SIG-M5 (cell line): ENCODE measurements at regions not wholly inside any gene's neighbourhood (a gene's known extent, or its start where the extent isn't known, plus 50 kb on each side); places are given as distances from the start of the nearest gene placed in this dataset.
"Not testable (repeated sequence)": the region's sequence is repeated elsewhere in the genome, so short reads cannot be mapped to it uniquely, and the experiment has no call there.

Experiments
- DNase-seq: peaks from one replicate; lab custom pipeline; 2025; lab: John Stamatoyannopoulos, UW

DNA sequence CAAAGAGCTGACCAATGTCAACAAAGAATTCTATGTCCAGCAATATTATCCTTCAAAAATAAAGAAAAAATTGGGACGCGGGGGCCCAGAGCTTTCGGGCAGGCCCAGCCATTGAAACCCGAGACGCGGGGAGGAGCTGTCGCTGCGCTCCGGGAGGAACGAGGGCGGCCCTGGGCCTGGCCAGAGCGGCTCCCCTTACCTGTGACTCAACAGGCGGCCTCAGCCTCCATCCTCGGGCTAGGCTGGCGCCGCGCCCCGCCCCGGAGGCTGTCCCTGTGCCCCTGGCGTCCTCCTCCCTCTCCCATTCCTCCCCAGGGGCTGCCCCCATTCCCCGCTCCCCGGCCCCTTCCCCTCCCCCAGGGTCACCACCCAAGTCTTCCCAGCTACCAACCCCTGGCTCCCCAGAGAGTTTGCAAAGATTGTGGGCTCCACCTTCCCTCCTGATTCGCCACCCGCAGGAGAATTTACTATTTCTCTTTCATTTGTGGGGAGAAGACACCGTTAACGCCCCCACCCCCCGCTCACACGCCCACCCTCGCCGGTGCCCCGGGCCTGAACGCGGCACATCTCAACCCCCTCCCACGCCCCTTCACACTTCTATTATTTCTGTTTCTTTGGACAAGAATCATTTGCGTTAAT is 127.9 kb downstream of the ARRDC4 start:
- DNase-seq, result not testable (repeated sequence)

DNA sequence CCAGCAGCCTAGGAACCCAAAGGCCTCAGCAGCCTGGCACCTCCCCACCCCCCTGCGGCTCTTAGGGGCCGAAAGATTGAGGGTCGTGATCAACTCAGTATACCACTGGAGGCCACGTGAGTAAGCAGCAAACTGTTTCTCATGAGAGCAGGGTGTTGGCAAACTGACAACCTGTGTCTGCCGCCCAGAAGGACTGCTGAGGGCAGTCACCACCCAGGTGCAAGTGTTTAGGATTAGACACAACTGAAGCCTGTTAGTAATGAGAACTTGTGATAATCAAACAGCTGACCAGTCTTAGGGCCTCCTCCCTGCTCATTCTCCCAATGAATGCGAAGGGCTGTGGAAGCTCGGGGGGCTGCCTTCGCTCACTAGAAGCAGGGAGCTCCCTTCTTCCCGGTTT is 128.8 kb downstream of the ARRDC4 start:
- DNase-seq, result not testable (repeated sequence)

DNA sequence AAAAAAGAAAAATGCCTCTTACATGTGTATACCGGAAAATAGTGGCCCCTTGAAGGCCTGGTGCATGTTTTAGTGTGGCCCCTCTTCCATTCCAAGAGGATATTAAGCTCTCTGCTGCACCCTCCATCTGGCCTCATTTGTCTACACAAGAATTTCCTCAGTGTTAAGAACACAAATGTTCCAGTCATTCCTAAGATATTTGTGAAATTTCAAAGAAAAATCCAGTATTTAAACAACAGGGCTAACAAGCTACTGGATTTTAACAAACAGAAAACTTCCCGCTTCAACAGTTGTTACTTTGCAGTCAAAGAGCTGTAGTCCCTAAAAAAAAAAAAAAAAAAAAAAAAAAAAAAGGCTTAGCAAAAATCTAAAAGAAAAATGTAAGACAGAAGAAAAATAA is 137.5 kb downstream of the ARRDC4 start:
- DNase-seq, result not testable (repeated sequence)

DNA sequence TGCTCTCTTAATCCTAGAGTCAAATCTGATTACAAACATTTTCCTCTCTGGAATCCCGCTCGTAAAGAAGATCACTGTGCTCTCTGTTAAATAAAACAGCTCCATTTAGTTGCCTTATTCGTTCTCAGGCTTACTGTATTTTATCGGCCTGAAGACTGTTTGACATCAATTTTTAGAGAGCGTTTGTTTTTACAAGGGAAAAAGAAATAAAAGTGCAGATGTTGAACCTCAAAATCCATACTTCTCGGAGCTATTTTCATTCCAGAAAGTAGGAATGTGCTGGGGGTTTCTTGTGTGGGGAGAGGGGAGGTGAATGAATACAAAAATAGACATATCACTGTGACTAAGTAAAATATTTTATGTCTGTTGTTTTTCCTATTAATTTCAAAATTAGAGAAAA is 140.1 kb downstream of the ARRDC4 start:
- DNase-seq, result not testable (repeated sequence)

DNA sequence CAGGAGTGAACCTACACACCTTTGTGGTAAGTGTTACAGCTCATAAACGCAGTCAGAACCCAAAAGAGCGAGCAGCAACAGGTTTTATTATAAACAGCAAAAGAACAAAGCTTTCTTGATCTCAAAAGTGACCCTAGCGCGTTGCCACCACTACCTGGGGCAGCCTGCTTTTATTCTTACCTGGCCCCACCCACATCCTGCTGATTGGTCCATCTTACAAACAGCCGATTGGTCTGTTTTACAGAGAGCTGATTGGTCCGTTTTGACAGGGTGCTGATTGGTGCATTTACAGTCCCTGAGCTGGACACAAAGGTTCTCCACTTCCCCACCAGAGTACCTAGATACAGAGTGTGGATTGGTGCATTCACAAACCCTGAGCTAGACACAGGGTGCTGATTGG is 143.1 kb downstream of the ARRDC4 start:
- no peak for DNase-seq

DNA sequence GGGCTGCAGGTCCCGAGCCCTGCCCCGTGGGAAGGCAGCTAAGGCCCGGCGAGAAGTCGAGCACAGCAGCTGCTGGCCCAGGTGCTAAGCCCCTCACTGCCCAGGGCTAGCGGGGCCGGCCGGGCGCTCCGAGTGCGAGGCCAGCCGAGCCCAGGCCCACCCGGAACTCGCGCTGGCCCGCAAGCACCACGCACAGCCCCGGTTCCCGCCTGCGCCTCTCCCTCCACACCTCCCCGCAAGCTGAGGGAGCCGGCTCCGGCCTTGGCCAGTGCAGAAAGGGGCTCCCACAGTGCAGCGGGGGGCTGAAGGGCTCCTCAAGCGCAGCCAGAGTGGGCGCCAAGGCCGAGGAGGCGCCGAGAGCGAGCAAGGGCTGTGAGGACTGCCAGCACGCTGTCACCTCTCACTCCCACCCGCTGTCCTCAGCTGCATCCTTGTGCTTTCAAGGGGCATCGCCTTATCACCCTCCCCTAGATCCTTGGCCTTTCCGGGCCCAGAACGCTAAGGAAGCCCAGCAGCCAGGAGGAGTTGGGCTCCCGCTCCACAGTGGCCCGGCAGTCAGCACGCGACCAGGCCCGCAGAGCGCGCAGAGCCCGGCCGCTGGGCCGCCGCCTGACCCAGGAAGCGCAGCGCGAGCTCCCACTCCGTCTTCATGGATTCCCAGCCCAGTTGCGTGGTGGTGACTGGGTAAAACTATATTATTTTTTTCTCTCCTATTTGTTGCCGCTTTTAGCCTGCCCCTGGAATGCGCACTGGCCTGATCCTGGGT is 144.1 kb downstream of the ARRDC4 start:
- DNase-seq, result not testable (repeated sequence)

DNA sequence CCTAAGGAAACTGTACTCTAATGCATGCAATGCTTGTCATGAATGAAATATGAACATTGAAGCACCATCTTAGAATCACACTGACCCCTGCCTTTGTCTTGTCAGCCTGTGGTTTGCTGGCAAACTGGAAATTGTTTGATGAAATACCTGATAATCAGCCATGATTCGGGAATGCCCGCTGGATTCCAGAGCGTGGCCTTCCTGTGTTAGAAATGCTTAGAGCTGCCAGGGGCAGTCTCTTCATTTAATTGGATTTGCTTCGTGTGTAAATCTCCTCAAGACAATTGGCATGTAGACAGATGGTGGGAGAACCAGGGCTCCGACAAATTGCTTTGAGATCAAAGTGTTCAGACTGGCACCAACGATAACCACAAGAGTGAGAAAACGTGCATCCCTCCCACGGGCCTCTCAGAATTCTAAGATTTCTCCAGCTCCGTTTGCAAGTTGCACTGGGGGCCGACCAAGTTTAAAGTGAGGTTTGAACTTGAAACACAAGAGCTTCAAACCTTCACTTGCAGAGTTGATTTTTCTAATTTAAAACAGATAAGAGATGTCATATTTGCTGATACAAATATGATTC is 146.2 kb downstream of the ARRDC4 start:
- DNase-seq, result not testable (repeated sequence)

DNA sequence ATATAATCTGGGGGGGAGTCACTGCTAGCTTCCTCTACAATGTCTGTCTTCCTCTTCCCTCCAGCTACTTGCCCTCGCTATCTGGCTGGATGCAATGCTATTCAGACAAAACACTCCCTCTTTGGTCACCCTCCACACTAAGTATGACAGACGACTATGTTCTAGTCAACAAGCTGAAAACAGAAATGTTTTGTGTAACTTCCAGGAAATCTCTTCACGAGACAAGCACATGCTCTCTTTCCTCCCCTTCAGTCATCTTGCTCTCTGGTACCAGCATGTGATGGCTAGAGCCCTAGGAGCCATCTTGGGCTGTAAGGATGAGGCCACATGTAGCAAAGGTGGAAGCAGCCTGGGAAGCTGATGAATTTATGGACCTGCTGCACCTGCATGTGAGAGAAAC is 151.3 kb downstream of the ARRDC4 start:
- DNase-seq, result no peak

DNA sequence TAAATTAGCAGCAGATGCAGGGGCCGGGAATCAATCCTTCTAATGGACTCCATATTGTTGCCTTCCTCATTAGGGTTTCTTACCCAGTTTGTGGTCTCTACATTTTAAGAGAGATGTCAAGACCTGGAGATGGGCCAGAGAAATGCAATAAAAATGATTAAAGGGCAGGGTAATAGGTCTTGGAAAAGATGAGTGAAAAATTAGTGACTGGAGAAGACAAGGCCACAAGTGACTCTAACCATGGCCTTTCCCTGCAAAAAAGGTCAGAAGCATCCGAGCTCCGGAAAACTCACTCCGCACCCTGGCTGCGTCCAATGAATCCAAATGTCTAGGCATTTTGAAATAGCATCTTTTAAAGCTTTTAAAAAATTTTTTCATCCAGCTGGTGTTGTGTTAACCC is 152.8 kb downstream of the ARRDC4 start:
- DNase-seq, result no peak

DNA sequence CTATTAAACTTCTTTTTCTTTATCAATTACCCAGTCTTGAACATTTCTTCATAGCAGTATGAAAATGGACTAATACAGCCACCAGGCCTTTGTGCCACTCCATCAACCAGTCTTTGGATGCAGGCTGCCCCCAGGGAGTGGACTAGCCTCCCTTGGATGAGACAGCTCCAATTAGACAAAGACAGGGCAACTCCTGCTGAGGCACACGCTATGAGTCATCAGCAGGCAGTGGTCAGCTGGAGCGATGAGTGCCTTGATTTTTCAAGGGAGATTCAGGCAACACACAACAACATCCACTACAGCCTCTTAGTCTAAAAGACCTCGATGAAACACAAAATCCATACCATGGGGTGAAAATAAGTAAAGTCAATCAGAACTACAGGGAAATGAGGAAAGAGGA is 160.1 kb downstream of the ARRDC4 start:
- DNase-seq, result no peak

DNA sequence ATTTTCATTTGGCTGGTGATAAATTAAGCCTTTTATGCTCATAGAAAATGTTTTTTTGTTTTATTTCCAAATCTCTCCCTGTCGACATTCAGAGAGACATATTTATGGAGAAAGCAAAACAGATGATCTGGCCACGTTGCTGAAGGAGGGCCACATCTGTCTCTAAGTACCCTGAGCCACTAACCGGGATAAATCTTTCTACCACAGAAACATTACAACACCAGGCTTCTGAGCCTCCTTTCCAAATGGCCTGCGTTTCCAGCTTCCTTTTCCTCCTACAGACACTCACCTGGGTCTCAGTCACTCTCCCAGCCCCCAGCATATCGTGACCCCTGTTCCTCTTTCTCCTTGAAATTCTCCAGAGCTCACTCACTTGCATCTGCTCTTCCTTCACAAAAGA is 161.0 kb downstream of the ARRDC4 start:
- DNase-seq, result no peak

DNA sequence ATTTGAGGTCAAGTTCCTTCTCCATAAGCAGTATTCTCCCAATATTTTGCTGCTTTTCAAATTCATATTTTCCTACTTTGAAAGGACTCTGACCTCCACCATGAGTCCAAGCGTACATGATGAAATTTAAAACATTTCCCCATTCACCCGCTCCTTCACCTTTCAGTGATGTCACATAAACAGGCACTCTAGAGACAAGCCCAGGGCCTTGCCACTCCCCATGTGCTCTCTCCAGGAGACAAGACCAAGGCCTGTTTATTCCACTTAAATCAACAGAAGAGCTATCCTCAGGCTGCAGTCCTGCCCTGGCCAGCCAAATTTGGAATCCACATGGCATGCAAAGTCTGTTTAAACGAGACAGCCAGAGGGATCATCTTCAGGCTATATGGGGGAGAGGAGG is 161.5 kb downstream of the ARRDC4 start:
- no peak for DNase-seq

DNA sequence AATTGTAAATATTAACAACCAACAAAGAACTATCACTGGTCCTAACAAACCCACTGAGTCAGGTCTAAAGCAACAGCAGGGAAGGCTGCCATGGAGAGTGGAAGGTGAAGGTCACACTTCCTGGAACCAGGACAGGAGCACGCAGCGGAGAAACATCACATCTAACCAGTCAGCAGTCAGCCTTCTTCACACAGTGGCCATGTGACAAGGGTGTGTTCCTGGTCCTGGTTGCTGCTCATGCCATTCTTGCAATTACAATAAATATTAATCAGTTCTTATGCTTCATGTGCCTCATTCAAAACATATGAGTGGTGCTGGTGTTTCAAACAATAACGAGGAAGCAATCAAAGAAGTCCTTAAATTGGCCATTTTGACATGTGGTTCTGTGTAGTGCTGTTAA is 162.8 kb downstream of the ARRDC4 start:
- no peak for DNase-seq

DNA sequence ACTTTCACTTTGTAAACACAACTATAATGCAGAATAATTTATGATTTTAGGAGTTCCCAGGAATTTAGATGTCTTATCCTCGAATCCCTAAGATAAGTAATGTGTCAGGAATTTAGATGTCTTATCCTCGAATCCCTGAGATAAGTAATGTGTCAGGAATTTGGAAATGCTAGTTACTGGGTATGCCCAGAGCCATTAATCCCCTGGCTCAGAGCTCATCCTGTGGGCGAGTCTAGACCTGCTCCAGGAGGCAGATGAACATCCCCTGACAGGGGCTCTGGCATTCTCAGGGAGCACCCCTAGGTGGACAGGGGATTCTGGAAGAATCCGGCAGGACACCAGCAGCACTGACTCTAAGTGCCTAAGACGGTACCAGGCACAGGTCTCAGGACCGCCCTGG is 163.3 kb downstream of the ARRDC4 start:
- DNase-seq, result no peak

DNA sequence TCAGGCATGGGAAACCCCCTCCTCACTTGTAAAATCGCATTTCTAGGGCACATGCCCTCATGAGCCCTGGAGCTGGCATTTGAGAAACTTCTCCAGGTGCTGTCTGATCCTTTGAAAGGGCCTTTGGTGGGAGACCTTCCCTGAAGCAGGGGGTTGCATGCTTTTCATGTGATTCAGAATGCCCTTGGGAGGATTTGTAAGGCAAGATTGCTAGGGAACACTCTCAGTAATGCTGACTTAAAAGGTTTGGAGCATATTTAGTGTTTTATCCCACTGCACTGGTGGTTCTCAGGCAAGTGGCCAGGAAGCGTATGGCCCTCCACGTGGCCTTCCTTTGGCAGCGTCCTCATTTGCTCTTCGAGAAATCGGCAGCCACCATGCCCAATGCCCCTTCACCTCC is 164.1 kb downstream of the ARRDC4 start:
- DNase-seq, result no peak

DNA sequence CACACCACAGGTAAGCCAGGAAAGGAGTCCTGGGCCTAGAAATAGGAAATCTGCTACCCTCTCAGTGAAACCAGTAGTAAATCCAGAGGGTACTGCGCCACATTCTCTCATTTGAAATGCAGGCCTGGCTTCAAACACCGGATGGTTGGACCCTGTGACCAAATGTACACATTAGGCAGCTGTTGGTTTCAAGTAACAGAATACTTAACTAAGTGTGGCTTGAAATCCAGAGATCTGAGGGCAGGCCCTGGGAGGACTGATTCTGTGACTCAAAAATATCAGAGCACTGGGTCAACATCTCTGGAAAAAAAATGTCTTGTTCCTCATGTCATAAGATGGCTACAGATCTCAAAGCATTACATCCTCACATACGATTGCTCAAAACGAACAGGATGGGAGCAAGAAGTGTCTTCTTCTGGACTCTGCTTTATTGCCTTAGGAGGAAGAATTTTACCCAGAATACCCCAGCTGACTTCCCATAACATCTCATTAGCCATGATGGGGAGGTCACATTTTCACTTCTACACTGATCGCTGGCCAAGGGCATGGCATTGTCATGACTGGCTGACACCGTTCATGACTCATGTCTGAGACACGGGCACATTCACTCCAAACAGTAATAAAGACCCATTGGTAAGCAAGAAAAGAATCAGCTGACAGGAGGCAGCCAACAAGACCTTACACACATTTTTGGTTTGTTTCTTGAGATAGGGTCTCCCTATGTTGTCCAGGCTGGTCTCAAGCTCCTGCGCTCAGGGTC is 166.0 kb downstream of the ARRDC4 start:
- DNase-seq, result no peak

DNA sequence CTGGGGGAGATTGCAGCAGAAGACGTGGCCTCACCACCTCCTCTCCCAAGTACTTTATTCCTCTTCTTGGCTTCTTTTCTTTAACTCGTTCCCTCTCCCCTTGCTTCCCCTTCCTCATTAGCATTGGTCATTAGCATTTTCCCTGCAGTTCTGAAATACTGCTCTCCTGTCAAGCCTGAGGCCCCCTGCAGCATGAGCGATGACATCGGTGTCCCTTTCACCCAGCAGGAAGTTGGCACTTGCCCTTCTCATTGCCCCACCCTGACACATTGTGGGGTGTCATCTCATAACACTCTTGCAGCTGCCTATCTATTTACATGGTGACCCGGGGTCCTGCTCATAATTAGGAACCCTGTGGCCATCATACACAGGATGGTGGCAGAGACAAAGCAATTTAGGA is 167.1 kb downstream of the ARRDC4 start:
- DNase-seq, result no peak

DNA sequence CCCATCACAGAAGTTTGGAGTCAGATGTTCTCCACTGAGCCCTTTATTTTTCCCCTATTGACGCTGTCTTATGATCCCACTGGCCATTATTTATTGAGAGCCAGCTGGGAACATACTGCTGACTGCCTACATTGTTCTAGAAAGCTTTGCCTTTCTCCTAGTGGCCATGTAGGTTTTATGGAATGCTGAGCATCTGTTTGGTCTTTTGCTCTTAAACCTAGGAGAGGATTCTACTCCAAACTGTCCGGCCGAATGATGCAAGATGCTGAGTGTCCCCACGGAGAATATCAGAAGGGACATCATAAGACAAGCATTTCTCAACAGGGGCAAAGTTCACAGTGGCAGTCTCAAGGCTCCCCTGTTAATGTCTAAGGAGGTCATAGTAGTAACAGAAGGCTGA is 171.4 kb downstream of the ARRDC4 start:
- DNase-seq, result no peak

DNA sequence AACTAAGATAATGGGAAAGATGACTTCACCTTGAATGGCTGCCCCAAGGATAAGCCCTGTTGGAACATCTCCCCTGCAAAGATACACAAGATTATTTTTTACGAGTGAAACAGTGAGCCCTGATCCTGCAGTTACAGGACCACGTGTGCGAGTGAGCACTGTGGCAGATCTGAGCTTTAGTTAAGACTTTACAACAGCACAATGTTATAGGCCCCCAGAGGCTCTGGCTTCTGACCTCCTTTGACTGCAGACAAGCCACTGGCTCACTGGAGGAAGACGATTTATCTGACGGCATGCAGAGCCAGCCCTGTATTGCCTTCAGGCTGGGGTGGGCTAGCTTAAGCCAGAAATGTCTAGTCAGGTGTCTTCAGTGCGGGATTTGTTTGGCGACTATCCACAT is 174.4 kb downstream of the ARRDC4 start:
- DNase-seq, result no peak

DNA sequence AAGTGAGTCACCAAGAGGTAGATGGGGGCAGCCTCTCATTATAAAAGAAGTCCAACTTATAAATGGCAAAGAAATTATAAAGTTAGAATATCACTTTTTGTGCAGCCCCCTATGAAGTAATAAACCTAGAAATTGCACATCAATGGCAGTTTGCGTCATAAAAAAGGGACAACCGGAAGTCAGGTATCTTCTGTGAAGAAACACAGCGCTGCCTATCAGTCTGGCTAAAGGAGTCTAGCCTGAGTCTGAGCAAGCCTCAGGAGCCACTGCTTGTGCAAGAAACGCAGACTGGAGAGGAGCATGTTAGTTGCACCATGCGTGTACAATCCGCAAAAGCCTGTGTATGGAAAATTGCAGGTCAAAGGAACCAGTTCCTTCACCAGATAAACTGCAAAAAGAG is 178.4 kb downstream of the ARRDC4 start:
- no peak for DNase-seq

DNA sequence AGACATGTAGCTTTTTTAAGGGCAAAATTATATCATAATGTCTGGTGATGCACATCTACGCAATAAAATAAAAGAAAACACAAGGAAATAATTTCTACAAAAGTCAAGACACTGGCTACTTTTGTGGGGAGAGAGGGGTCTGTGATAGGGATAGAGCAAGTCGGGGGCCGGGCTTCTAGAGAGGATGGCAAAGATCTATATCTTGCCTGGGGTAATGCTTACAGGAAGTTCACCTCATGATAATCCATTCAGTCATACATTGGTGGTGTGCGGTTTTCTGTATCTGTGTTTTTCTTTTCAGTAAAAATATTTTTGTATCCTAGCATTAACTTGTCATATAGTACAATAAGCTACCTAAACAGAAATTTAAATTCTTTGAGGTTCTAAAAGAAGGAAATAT is 178.8 kb downstream of the ARRDC4 start:
- DNase-seq, result no peak

DNA sequence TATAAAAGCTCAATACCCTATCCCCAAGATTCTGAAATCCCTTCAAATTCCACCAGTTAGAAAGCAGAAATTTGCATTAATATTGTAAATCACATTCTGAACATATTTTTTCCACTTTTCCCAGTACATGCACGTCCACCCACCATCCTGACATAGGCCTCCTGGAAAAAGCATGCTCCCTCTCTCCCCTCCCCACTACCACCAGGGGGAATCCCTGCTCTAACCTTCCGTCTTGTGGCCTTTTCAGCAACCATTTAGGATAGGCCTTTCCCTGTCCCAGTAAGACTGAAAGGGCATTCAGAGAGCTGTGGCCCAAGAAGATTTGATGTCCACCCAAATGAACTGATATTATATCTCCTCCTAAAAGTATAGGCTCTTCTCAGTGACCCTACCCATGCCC is 182.1 kb downstream of the ARRDC4 start:
- DNase-seq, result no peak

DNA sequence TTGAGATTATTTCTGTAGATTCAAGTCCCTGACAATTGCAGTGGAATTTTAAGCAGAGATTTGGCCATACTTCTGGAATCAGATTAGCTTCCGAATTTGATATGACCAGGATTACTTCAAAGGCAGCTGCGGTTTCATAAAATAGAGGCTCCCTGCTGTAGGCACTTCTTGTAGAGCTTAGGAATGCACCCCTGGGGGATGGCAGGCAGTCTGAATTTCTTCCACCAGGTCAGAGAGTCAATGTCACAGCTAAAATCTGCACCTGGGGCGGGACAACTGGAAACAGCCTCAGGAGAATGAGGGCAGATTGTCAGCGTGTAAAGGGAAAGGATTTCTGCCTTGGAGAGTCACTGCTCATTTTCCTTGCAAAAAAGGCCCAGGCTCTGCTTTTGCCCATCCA is 182.6 kb downstream of the ARRDC4 start:
- DNase-seq, result no peak
